Panc1 (cell line): ENCODE measurements at regions not wholly inside any gene's neighbourhood (a gene's known extent, or its start where the extent isn't known, plus 50 kb on each side); places are given as distances from the start of the nearest gene placed in this dataset.
A peak's percentile ranks its signal among the peaks of the same experiment; 100 is the strongest.

ENCODE experiments used
- ATAC-seq: fragments of 200-7000 bp; cut with Tn5 transposase; 2 replicates; pipeline ENCODE4 v1.9.1; 2020; ENCODE audit warnings: mild to moderate bottlenecking, moderate library complexity
- BruUV-seq: library from RNA; stranded (reverse); fragments of 400-500 nt; replicated peaks from 2 replicates; lab custom pipeline; 2021; lab: Mats Ljungman, UMichigan
- CTCF ChIA-PET: fragments of 300-600 bp; sonication (Branson Sonifier 250); formaldehyde crosslinking; loops from one replicate; lab custom pipeline; 2022; ENCODE audit warnings: antibody characterized with exemption; lab: Charles Lee
- POLR2A ChIA-PET: fragments of 300-600 bp; sonication (Branson Sonifier 250); formaldehyde crosslinking; loops from one replicate; lab custom pipeline; 2022; ENCODE audit warnings: antibody characterized with exemption; lab: Charles Lee
- DNase-seq: peaks from one replicate; pipeline ENCODE4 v3.0.0-alpha.2; 2010; ENCODE audit warnings: low read depth, low spot score
- H3K27ac ChIP-seq: 2 replicates; pipeline ENCODE4 v1.5.1; 2011; ENCODE audit warnings: mild to moderate bottlenecking, low read length, inconsistent platforms
- H3K27me3 ChIP-seq: fragments of 200-500 bp; sonication (Bioruptor generic); 2 replicates; pipeline ENCODE4 v1.6.0; 2014; ENCODE audit warnings: low read length, inconsistent platforms; ENCODE audit not compliant: control insufficient read depth, insufficient read depth
- H3K36me3 ChIP-seq: fragments of 200-500 bp; sonication (Bioruptor generic); 2 replicates; pipeline ENCODE4 v1.5.1; 2014; ENCODE audit warnings: inconsistent platforms, mild to moderate bottlenecking, low read length, moderate library complexity; ENCODE audit not compliant: control insufficient read depth, insufficient read depth
- H3K4me1 ChIP-seq: 2 replicates; pipeline ENCODE4 v1.5.1; 2011; ENCODE audit warnings: inconsistent platforms, mild to moderate bottlenecking, low read length, moderate library complexity; ENCODE audit not compliant: control insufficient read depth, insufficient read depth
- H3K4me3 ChIP-seq, 2 experiments: 2 replicates each; pipeline ENCODE4 v1.5.1; 2011 to 2012; ENCODE audit warnings: low read depth in 2 of 2, low read length in 2 of 2, mild to moderate bottlenecking in 2 of 2, inconsistent platforms in 1 of 2, moderate library complexity in 1 of 2
- H3K9me3 ChIP-seq: fragments of 200-500 bp; sonication (Bioruptor generic); 2 replicates; pipeline ENCODE4 v1.5.1; 2014; ENCODE audit warnings: low read depth, mild to moderate bottlenecking, inconsistent platforms, low read length, moderate library complexity; ENCODE audit not compliant: control insufficient read depth, insufficient read depth
- POLR2AphosphoS5 ChIP-seq: IDR thresholded peaks from 2 replicates; pipeline ENCODE4 v1.6.1; 2012; ENCODE audit warnings: mild to moderate bottlenecking, low read depth, low read length, moderate library complexity
- SIN3A ChIP-seq: IDR thresholded peaks from 2 replicates; pipeline ENCODE4 v1.6.1; 2012; ENCODE audit warnings: low read depth, mild to moderate bottlenecking, low read length, moderate library complexity, borderline replicate concordance; ENCODE audit not compliant: insufficient read depth
- TCF7L2 ChIP-seq: IDR thresholded peaks from 2 replicates; pipeline ENCODE4 v1.6.1; 2011; ENCODE audit warnings: mild to moderate bottlenecking, low read depth, low read length, inconsistent platforms
- in situ Hi-C: cut with HindIII; loops from 2 replicates; pipeline ENCODE4 v1.10.0; 2016; ENCODE audit warnings: low sequenced_read_pairs, low pct_unique_long_range_greater_than_20kb
- intact Hi-C: fragments of 100-400 bp; cut with micrococcal nuclease; formaldehyde crosslinking; loops from one replicate; pipeline ENCODE4 v1.10.0; 2022; ENCODE audit not compliant: unreplicated experiment
- TF ChIP-seq, protein P1 (sequence below): fragments of 450-650 bp; IDR thresholded peaks from 2 replicates; pipeline ENCODE4 v1.5.1; 2017; ENCODE audit warnings: mild to moderate bottlenecking
- TF ChIP-seq, protein P2 (sequence below), 2 experiments: IDR thresholded peaks; 2 replicates each; pipeline ENCODE4 v1.6.1; 2011 to 2012; ENCODE audit warnings: low read depth in 2 of 2, control low read depth in 1 of 2, low read length in 1 of 2, mild to moderate bottlenecking in 1 of 2, moderate library complexity in 1 of 2; ENCODE audit not compliant: insufficient read depth in 1 of 2

DNA sequence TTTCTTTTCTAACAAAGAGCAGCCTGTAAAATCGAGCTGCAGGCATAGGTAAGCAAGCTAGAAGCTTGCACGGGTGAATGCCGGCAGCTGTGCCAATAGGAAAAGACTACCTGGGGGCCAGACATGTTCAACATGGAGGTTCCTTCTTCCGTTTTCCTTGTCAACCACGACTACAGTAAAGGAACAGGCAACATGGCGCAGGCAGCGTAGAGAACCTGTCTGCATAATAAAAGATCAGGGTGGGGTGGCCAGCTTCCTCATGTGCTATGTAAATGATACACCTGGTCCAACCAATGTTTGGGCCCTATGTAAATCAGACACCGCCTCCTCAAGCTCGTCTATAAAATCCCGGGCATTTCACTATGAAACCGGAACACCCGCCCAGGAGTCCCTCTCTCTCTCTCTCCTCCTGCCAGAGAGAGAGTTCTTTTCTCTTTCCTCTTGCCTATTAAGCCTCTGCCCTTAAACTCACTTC is 103.8 kb upstream of the LIFR start:
- DNase-seq (peak; percentile 38), ATAC-seq (peak; percentile 93)
- ChIA-PET CTCF (interaction anchor here (0.7 kb wide), 1 partner anchor 76 kb away, joined by 3 read pairs; no protein-coding TSS in a partner anchor), POLR2A (interaction anchor here (0.6 kb wide), 1 partner anchor 645 kb away, joined by 4 read pairs; no protein-coding TSS in a partner anchor)
- Histone ChIP-seq H3K9me3 (no peaks in the 10 kb centered on the region), H3K4me1 (peaks cover 7% of the 10 kb centered on the region; the same call in 1 of the 2 replicates), H3K36me3 (no peaks in the 10 kb centered on the region), H3K4me3 (peak overlapping the region; percentile 31 to 54), H3K27me3 (no peaks in the 10 kb centered on the region), H3K27ac (peak overlapping the region; percentile 78)
- intact Hi-C loops: loop anchor here (10.0 kb wide), 1 partner anchor 105 kb away; the partner anchor contains the start of gene LIFR
- BruUV-seq: no TSS peak
- in situ Hi-C loops: no loop called here
- TF ChIP-seq POLR2AphosphoS5 (peak; percentile 27; the same call in 1 of the 2 replicates), TCF7L2 (no peak)

DNA sequence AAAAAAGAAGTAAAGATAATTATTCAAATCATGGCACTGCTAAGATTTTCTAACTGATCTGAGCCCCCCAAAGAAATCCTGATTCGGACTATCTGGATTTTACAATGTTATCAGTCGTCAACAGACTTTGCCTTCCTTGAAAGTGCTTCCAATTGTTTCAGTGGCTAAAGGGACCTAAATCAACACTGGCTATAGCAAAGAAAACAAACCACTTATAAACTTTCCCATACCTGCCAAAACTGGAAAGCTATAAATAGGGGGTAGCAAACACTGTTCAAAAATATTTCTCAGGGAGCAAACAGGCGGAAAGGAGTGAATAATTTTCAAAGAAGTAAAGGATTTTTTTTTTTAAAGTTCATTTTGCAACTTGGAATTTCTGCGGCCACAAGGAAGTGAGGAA is 105.6 kb upstream of the LIFR start:
- POLR2A ChIA-PET: no interaction called here
- BruUV-seq: no TSS peak
- Histone ChIP-seq H3K36me3 (no peaks in the 10 kb centered on the region), H3K27ac (peak overlapping the region; percentile 39; the same call in 1 of the 2 replicates), H3K4me3 (no peak overlapping the region), H3K9me3 (no peaks in the 10 kb centered on the region), H3K27me3 (no peaks in the 10 kb centered on the region), H3K4me1 (peaks cover 7% of the 10 kb centered on the region; the same call in 1 of the 2 replicates)
- CTCF ChIA-PET: no interaction called here
- DNase-seq: no peak
- ATAC-seq: no peak
- intact Hi-C loops (loop anchor here (10.0 kb wide), 1 partner anchor 107 kb away; the partner anchor contains the start of gene LIFR), in situ Hi-C loops (no loop called here)
- no peak for TF ChIP-seq SIN3A
- no peak for TF ChIP-seq POLR2AphosphoS5

DNA sequence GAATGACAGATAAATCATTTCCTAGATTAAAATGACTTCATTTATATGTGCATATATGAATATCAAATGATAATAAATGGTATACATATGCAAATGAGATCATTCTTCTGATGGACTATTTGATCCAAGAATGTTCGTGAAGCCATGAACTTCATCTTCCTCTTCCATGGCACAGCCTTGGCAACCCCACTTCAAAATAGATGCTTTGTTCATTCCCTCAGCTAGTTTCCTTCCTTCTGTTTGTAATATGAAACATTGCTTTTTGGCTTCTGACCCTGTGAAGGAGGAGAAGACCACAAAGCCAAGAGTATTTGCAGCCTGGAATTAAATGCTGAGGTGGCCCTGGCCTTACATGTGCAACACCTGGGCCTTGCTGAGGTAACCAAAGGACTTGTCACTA is 106.8 kb upstream of the LIFR start:
- no peaks in the 10 kb centered on the region for H3K9me3 ChIP-seq
- H3K4me1 ChIP-seq: peaks cover 7% of the 10 kb centered on the region; the same call in 1 of the 2 replicates
- H3K27me3 ChIP-seq: no peaks in the 10 kb centered on the region
- intact Hi-C loops: loop anchor here (10.0 kb wide), 1 partner anchor 108 kb away; the partner anchor contains the start of gene LIFR
- BruUV-seq: no TSS peak
- in situ Hi-C loops: no loop called here
- ATAC-seq (no peak), DNase-seq (no peak)
- no peak overlapping the region for H3K4me3 ChIP-seq
- H3K36me3 ChIP-seq: no peaks in the 10 kb centered on the region
- POLR2A ChIA-PET: no interaction called here
- TF ChIP-seq, protein P1, sequence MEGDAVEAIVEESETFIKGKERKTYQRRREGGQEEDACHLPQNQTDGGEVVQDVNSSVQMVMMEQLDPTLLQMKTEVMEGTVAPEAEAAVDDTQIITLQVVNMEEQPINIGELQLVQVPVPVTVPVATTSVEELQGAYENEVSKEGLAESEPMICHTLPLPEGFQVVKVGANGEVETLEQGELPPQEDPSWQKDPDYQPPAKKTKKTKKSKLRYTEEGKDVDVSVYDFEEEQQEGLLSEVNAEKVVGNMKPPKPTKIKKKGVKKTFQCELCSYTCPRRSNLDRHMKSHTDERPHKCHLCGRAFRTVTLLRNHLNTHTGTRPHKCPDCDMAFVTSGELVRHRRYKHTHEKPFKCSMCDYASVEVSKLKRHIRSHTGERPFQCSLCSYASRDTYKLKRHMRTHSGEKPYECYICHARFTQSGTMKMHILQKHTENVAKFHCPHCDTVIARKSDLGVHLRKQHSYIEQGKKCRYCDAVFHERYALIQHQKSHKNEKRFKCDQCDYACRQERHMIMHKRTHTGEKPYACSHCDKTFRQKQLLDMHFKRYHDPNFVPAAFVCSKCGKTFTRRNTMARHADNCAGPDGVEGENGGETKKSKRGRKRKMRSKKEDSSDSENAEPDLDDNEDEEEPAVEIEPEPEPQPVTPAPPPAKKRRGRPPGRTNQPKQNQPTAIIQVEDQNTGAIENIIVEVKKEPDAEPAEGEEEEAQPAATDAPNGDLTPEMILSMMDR: no peak
- TF ChIP-seq POLR2AphosphoS5 (no peak), TCF7L2 (no peak), SIN3A (no peak)
- TF ChIP-seq, protein P2, sequence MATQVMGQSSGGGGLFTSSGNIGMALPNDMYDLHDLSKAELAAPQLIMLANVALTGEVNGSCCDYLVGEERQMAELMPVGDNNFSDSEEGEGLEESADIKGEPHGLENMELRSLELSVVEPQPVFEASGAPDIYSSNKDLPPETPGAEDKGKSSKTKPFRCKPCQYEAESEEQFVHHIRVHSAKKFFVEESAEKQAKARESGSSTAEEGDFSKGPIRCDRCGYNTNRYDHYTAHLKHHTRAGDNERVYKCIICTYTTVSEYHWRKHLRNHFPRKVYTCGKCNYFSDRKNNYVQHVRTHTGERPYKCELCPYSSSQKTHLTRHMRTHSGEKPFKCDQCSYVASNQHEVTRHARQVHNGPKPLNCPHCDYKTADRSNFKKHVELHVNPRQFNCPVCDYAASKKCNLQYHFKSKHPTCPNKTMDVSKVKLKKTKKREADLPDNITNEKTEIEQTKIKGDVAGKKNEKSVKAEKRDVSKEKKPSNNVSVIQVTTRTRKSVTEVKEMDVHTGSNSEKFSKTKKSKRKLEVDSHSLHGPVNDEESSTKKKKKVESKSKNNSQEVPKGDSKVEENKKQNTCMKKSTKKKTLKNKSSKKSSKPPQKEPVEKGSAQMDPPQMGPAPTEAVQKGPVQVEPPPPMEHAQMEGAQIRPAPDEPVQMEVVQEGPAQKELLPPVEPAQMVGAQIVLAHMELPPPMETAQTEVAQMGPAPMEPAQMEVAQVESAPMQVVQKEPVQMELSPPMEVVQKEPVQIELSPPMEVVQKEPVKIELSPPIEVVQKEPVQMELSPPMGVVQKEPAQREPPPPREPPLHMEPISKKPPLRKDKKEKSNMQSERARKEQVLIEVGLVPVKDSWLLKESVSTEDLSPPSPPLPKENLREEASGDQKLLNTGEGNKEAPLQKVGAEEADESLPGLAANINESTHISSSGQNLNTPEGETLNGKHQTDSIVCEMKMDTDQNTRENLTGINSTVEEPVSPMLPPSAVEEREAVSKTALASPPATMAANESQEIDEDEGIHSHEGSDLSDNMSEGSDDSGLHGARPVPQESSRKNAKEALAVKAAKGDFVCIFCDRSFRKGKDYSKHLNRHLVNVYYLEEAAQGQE (IDR thresholded peaks at IDR 0.05; ENCODE audit: insufficient read depth in 1 of 2, low read depth in 2 of 2, low read length in 1 of 2): no peak
- CTCF ChIA-PET: no interaction called here
- H3K27ac ChIP-seq: no peak overlapping the region
